CD4-positive, alpha-beta memory T cell (primary cell): ENCODE measurements at regions not wholly inside any gene's neighbourhood (a gene's known extent, or its start where the extent isn't known, plus 50 kb on each side); places are given as distances from the start of the nearest gene placed in this dataset.

Experiments
- CTCF ChIA-PET: fragments of 350-600 bp; sonication (Branson Sonifier 250); formaldehyde crosslinking; loops from one replicate; lab custom pipeline; 2021; ENCODE audit warnings: inconsistent platforms; ENCODE audit not compliant: partially characterized antibody; lab: Charles Lee
- POLR2A ChIA-PET: fragments of 350-600 bp; sonication (Branson Sonifier 250); formaldehyde crosslinking; loops from one replicate; lab custom pipeline; 2021; ENCODE audit not compliant: partially characterized antibody; lab: Charles Lee
- DNase-seq, 5 donors: peaks; one replicate each; pipeline versions ENCODE4 v3.0.0 to v3.0.0-alpha.2; 2020 to 2022; ENCODE audit warnings: mixed read lengths in 1 of 5
- H3K27ac ChIP-seq: one replicate; pipeline ENCODE4 v1.7.0; 2013; ENCODE audit warnings: low read depth, low read length
- H3K27me3 ChIP-seq: 2 replicates; pipeline ENCODE4 v1.7.0; 2013; ENCODE audit warnings: mild to moderate bottlenecking, low read length, moderate library complexity; ENCODE audit not compliant: insufficient read depth
- H3K36me3 ChIP-seq: 2 replicates; pipeline ENCODE4 v1.7.0; 2013; ENCODE audit warnings: mild to moderate bottlenecking, low read length, moderate library complexity; ENCODE audit not compliant: insufficient read depth
- H3K4me1 ChIP-seq: 2 replicates; pipeline ENCODE4 v1.7.0; 2013; ENCODE audit warnings: mild to moderate bottlenecking, low read length, moderate library complexity; ENCODE audit not compliant: insufficient read depth
- H3K4me3 ChIP-seq, 2 donors: one replicate each; pipeline ENCODE4 v1.7.0; 2013; ENCODE audit warnings: low read length in 2 of 2, mild to moderate bottlenecking in 1 of 2
- H3K9me3 ChIP-seq, 2 donors: one replicate each; pipeline ENCODE4 v1.7.0; 2013; ENCODE audit warnings: low read length in 2 of 2, control low read depth in 1 of 2; ENCODE audit not compliant: control insufficient read depth in 1 of 2
- H3K27ac Mint-ChIP-seq, 7 donors: one replicate each; pipeline ENCODE4 v1.8.0; 2020 to 2021; ENCODE audit warnings: mixed read lengths in 7 of 7, mild to moderate bottlenecking in 6 of 7, inconsistent platforms in 3 of 7, moderate library complexity in 3 of 7
- H3K27me3 Mint-ChIP-seq, 2 donors: one replicate each; pipeline ENCODE4 v1.8.0; 2020 to 2021; ENCODE audit warnings: mixed read lengths in 2 of 2
- H3K36me3 Mint-ChIP-seq, 2 donors: one replicate each; pipeline ENCODE4 v1.8.0; 2020 to 2021; ENCODE audit warnings: mixed read lengths in 2 of 2, inconsistent platforms in 1 of 2, mild to moderate bottlenecking in 1 of 2
- H3K4me1 Mint-ChIP-seq, 4 donors: one replicate each; pipeline ENCODE4 v1.8.0; 2020 to 2021; ENCODE audit warnings: mixed read lengths in 4 of 4, mild to moderate bottlenecking in 1 of 4
- H3K4me3 Mint-ChIP-seq, 8 donors: one replicate each; pipeline ENCODE4 v1.8.0; 2020 to 2021; ENCODE audit warnings: mixed read lengths in 8 of 8, mild to moderate bottlenecking in 7 of 8, moderate library complexity in 6 of 8, inconsistent platforms in 3 of 8
- H3K9me3 Mint-ChIP-seq, 8 donors: one replicate each; pipeline ENCODE4 v1.8.0; 2020 to 2021; ENCODE audit warnings: mixed read lengths in 8 of 8, mild to moderate bottlenecking in 5 of 8, inconsistent platforms in 3 of 8, moderate library complexity in 1 of 8
- intact Hi-C: fragments of 100-400 bp; cut with micrococcal nuclease; formaldehyde crosslinking; loops from one replicate; pipeline ENCODE4 v1.15.1; 2023

DNA sequence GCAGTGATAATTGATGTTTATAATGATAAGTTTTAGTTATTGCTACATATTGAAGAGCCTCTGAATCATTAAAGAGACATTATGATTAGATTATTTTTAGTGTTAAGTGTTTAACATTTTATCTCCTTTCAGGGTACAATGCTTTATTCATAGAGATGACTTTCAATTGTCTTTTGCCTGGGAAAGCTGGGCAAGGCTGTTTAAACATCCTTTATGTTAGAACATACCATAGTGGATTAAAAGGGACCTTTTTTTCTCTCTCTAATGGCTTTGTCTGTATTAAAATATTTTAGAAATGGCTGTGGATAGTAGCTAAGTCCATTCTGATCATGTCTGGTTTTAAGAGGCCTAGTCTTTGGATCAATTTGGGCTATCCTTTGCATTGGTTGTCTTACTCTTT is 427.5 kb upstream of the MIS18BP1 start:
- Mint-ChIP-seq H3K27ac (no peak overlapping the region), H3K4me3 (no peak overlapping the region)

DNA sequence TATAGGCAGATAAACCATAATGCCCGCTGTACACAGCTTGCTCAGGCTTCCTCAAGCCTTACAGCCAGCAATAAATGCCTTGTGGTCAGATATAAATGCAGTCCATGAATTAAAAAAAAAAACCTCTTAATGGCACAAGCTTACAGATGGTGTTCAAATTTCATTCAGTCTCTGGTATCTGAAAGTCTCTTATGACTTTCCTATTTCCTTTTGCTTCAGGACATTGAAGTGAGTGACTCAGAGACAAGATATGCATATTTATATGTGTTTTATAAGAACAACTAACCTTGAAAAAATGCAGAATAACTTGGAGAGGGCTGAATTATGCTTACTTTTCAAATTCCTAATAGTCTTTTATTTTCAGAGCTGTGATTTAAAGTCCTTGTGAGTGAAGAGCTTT is 426.9 kb upstream of the MIS18BP1 start:
- no peak for DNase-seq
- intact Hi-C loops = no loop called here
- H3K27ac ChIP-seq = no peak overlapping the region
- no peak overlapping the region for H3K4me3 Mint-ChIP-seq
- H3K36me3 ChIP-seq = no peaks in the 10 kb centered on the region
- H3K9me3 ChIP-seq = no peaks in the 10 kb centered on the region
- CTCF ChIA-PET = no interaction called here
- H3K4me1 Mint-ChIP-seq = no peaks in the 10 kb centered on the region
- H3K27me3 Mint-ChIP-seq = no peaks in the 10 kb centered on the region
- no peaks in the 10 kb centered on the region for H3K36me3 Mint-ChIP-seq
- H3K9me3 Mint-ChIP-seq = peaks cover 0 to 13% (median 7%) of the 10 kb centered on the region in 8 donors
- H3K27ac Mint-ChIP-seq = no peak overlapping the region
- H3K27me3 ChIP-seq = no peaks in the 10 kb centered on the region
- no peaks in the 10 kb centered on the region for H3K4me1 ChIP-seq
- no peak overlapping the region for H3K4me3 ChIP-seq
- POLR2A ChIA-PET = no interaction called here

More for the DNA sequence above, 427.5 kb upstream of the MIS18BP1 start:
- POLR2A ChIA-PET = no interaction called here
- H3K4me3 ChIP-seq = no peak overlapping the region
- CTCF ChIA-PET = no interaction called here
- H3K9me3 ChIP-seq = no peaks in the 10 kb centered on the region
- intact Hi-C loops = no loop called here
- H3K27me3 Mint-ChIP-seq = no peaks in the 10 kb centered on the region
- H3K4me1 Mint-ChIP-seq = no peaks in the 10 kb centered on the region
- H3K27ac ChIP-seq = no peak overlapping the region
- peaks cover 0 to 16% (median 9%) of the 10 kb centered on the region in 8 donors for H3K9me3 Mint-ChIP-seq
- no peak for DNase-seq
- H3K4me1 ChIP-seq = no peaks in the 10 kb centered on the region
- H3K27me3 ChIP-seq = no peaks in the 10 kb centered on the region
- no peaks in the 10 kb centered on the region for H3K36me3 ChIP-seq
- H3K36me3 Mint-ChIP-seq = no peaks in the 10 kb centered on the region

DNA sequence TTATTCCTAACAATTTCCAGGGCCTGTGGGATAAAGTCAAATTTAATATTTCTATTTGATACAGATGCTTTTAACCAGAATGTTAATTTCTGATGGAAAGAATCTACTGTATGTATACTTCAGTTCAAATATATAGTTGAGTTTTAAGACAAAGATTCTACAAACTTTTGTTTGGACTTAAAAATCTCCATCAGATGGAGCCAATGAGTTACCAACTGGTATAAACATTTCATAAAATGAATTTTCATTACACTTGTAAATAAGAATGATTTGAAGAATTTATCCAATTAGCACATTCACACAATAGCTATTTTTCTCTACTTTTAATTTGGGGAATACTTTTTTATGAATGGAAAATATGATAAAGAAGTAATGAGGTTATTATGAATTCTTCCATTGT is 425.2 kb upstream of the MIS18BP1 start:
- H3K4me3 ChIP-seq = no peak overlapping the region
- H3K27ac ChIP-seq = no peak overlapping the region
- Mint-ChIP-seq H3K27ac (no peak overlapping the region), H3K4me3 (no peak overlapping the region), H3K9me3 (peaks cover 0 to 14% (median 5%) of the 10 kb centered on the region in 8 donors), H3K4me1 (no peaks in the 10 kb centered on the region), H3K36me3 (no peaks in the 10 kb centered on the region), H3K27me3 (no peaks in the 10 kb centered on the region)
- intact Hi-C loops = no loop called here
- no peaks in the 10 kb centered on the region for H3K36me3 ChIP-seq
- no peak for DNase-seq
- ChIA-PET POLR2A (no interaction called here), CTCF (no interaction called here)
- no peaks in the 10 kb centered on the region for H3K4me1 ChIP-seq
- H3K9me3 ChIP-seq = no peaks in the 10 kb centered on the region
- no peaks in the 10 kb centered on the region for H3K27me3 ChIP-seq

DNA sequence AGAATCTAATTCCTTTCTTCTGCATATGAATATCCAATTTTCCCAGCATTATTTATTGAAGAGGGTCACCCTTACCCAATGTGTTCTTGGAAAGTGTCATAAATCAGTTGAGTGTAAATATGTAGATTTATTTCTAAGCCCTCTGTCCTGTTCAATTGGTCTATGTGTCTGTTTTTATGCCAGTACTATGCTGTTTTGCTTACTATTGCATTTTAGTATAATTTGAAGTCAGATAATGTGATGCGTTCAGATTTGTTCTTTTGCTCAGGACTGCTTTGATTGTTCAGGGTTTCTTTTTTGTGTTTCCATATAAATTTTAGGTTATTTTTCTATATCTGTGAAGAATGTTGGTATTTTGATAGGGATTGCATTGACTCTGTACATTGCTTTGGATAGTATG is 420.4 kb upstream of the MIS18BP1 start:
- H3K4me1 ChIP-seq = no peaks in the 10 kb centered on the region
- intact Hi-C loops = no loop called here
- no peaks in the 10 kb centered on the region for H3K36me3 Mint-ChIP-seq
- no peak overlapping the region for H3K27ac ChIP-seq
- H3K9me3 Mint-ChIP-seq = peaks cover 0 to 11% (median 5%) of the 10 kb centered on the region in 8 donors
- H3K4me3 ChIP-seq = no peak overlapping the region
- ChIA-PET POLR2A (no interaction called here), CTCF (no interaction called here)
- no peaks in the 10 kb centered on the region for H3K27me3 ChIP-seq
- no peak for DNase-seq
- no peaks in the 10 kb centered on the region for H3K9me3 ChIP-seq
- H3K27ac Mint-ChIP-seq = no peak overlapping the region
- no peaks in the 10 kb centered on the region for H3K4me1 Mint-ChIP-seq
- H3K36me3 ChIP-seq = no peaks in the 10 kb centered on the region
- no peaks in the 10 kb centered on the region for H3K27me3 Mint-ChIP-seq
- no peak overlapping the region for H3K4me3 Mint-ChIP-seq

- no peak for DNase-seq
- no peak overlapping the region for H3K27ac Mint-ChIP-seq
- H3K4me1 Mint-ChIP-seq = no peaks in the 10 kb centered on the region
- Histone ChIP-seq H3K4me1 (no peaks in the 10 kb centered on the region), H3K27ac (no peak overlapping the region), H3K36me3 (no peaks in the 10 kb centered on the region), H3K4me3 (no peak overlapping the region), H3K27me3 (no peaks in the 10 kb centered on the region), H3K9me3 (no peaks in the 10 kb centered on the region)
- H3K9me3 Mint-ChIP-seq = peaks cover 3 to 37% (median 22%) of the 10 kb centered on the region in 8 donors
- intact Hi-C loops = no loop called here
- POLR2A ChIA-PET = no interaction called here
- H3K4me3 Mint-ChIP-seq = no peak overlapping the region
- CTCF ChIA-PET = no interaction called here
- H3K27me3 Mint-ChIP-seq = no peaks in the 10 kb centered on the region
- H3K36me3 Mint-ChIP-seq = no peaks in the 10 kb centered on the region
Observed at GRCh38 chr14:45664668-45665356, 411.8 kb upstream of the MIS18BP1 start.

GRCh38 chr14:45658917-45659299 is 405.9 kb upstream of the MIS18BP1 start:
- no peak overlapping the region for H3K4me3 ChIP-seq
- H3K27me3 ChIP-seq = no peaks in the 10 kb centered on the region
- Mint-ChIP-seq H3K4me1 (no peaks in the 10 kb centered on the region), H3K27ac (no peak overlapping the region), H3K9me3 (peaks cover 5 to 25% (median 9%) of the 10 kb centered on the region in 8 donors), H3K4me3 (no peak overlapping the region), H3K36me3 (no peaks in the 10 kb centered on the region), H3K27me3 (no peaks in the 10 kb centered on the region)
- CTCF ChIA-PET = no interaction called here
- H3K4me1 ChIP-seq = no peaks in the 10 kb centered on the region
- POLR2A ChIA-PET = no interaction called here
- no peaks in the 10 kb centered on the region for H3K36me3 ChIP-seq
- intact Hi-C loops = no loop called here
- no peak overlapping the region for H3K27ac ChIP-seq
- no peaks in the 10 kb centered on the region for H3K9me3 ChIP-seq
- no peak for DNase-seq

- Mint-ChIP-seq H3K36me3 (no peaks in the 10 kb centered on the region), H3K4me3 (no peak overlapping the region), H3K27me3 (no peaks in the 10 kb centered on the region), H3K4me1 (no peaks in the 10 kb centered on the region), H3K9me3 (peaks cover 4 to 25% (median 8%) of the 10 kb centered on the region in 8 donors), H3K27ac (no peak overlapping the region)
- ChIA-PET CTCF (no interaction called here), POLR2A (no interaction called here)
- Histone ChIP-seq H3K9me3 (no peaks in the 10 kb centered on the region), H3K4me1 (no peaks in the 10 kb centered on the region), H3K27ac (no peak overlapping the region), H3K36me3 (no peaks in the 10 kb centered on the region), H3K27me3 (no peaks in the 10 kb centered on the region), H3K4me3 (no peak overlapping the region)
- intact Hi-C loops = no loop called here
- DNase-seq = no peak
Observed at GRCh38 chr14:45658226-45658916, 405.4 kb upstream of the MIS18BP1 start.
